Activated naive CD4-positive, alpha-beta T cell treated with anti-CD3 and anti-CD28 coated beads, Interleukin-2, amount 10 ng/mL, durations not matched to agents 7 days and 5 days (primary cell): ENCODE measurements at regions not wholly inside any gene's neighbourhood (a gene's known extent, or its start where the extent isn't known, plus 50 kb on each side); places are given as distances from the start of the nearest gene placed in this dataset.

Source experiments
- CTCF ChIA-PET: fragments of 350-600 bp; sonication (Branson Sonifier 250); formaldehyde crosslinking; loops from one replicate; lab custom pipeline; 2021; ENCODE audit warnings: antibody characterized with exemption; lab: Charles Lee
- DNase-seq: peaks from one replicate; pipeline ENCODE4 v3.0.0-alpha.2; 2020
- H3K27ac Mint-ChIP-seq: one replicate; pipeline ENCODE4 v1.8.0; 2021; ENCODE audit warnings: mild to moderate bottlenecking, moderate library complexity, mixed read lengths
- H3K27me3 Mint-ChIP-seq: one replicate; pipeline ENCODE4 v1.8.0; 2021; ENCODE audit warnings: mild to moderate bottlenecking, mixed read lengths
- H3K36me3 Mint-ChIP-seq: one replicate; pipeline ENCODE4 v1.8.0; 2021; ENCODE audit warnings: mixed read lengths
- H3K4me1 Mint-ChIP-seq: one replicate; pipeline ENCODE4 v1.8.0; 2021; ENCODE audit warnings: mixed read lengths
- H3K4me3 Mint-ChIP-seq: one replicate; pipeline ENCODE4 v1.8.0; 2021; ENCODE audit warnings: mild to moderate bottlenecking, moderate library complexity, mixed read lengths
- H3K9me3 Mint-ChIP-seq: one replicate; pipeline ENCODE4 v1.8.0; 2021; ENCODE audit warnings: mixed read lengths

GRCh38 chr13:92938486-92939020, 288.1 kb upstream of the GPC6 start:
- Mint-ChIP-seq H3K27me3 (no peaks in the 10 kb centered on the region), H3K36me3 (no peaks in the 10 kb centered on the region), H3K4me3 (no peak overlapping the region), H3K4me1 (no peaks in the 10 kb centered on the region), H3K9me3 (no peaks in the 10 kb centered on the region), H3K27ac (no peak overlapping the region)
- no peak for DNase-seq
- CTCF ChIA-PET = no interaction called here

GRCh38 chr13:92941167-92941566, 285.4 kb upstream of the GPC6 start:
- CTCF ChIA-PET = no interaction called here
- no peaks in the 10 kb centered on the region for H3K9me3 Mint-ChIP-seq
- H3K4me1 Mint-ChIP-seq = no peaks in the 10 kb centered on the region
- no peak overlapping the region for H3K4me3 Mint-ChIP-seq
- H3K36me3 Mint-ChIP-seq = no peaks in the 10 kb centered on the region
- no peaks in the 10 kb centered on the region for H3K27me3 Mint-ChIP-seq
- DNase-seq = no peak
- H3K27ac Mint-ChIP-seq = no peak overlapping the region

GRCh38 chr13:92947770-92948434, 278.7 kb upstream of the GPC6 start:
- Mint-ChIP-seq H3K4me1 (no peaks in the 10 kb centered on the region), H3K4me3 (no peak overlapping the region), H3K9me3 (no peaks in the 10 kb centered on the region), H3K36me3 (no peaks in the 10 kb centered on the region), H3K27ac (no peak overlapping the region), H3K27me3 (no peaks in the 10 kb centered on the region)
- CTCF ChIA-PET = no interaction called here
- no peak for DNase-seq

GRCh38 chr13:92950771-92951170, 275.8 kb upstream of the GPC6 start:
- Mint-ChIP-seq H3K4me3 (no peak overlapping the region), H3K36me3 (no peaks in the 10 kb centered on the region), H3K9me3 (no peaks in the 10 kb centered on the region), H3K4me1 (no peaks in the 10 kb centered on the region), H3K27ac (no peak overlapping the region), H3K27me3 (no peaks in the 10 kb centered on the region)
- CTCF ChIA-PET = interaction anchor here (0.6 kb wide), 1 partner anchor 72 kb away, joined by 3 read pairs; no protein-coding TSS in a partner anchor
- DNase-seq = no peak

GRCh38 chr13:92951273-92951890, 275.2 kb upstream of the GPC6 start:
- CTCF ChIA-PET = interaction anchor here (0.6 kb wide), 1 partner anchor 72 kb away, joined by 3 read pairs; no protein-coding TSS in a partner anchor
- Mint-ChIP-seq H3K4me1 (no peaks in the 10 kb centered on the region), H3K9me3 (no peaks in the 10 kb centered on the region), H3K4me3 (no peak overlapping the region), H3K36me3 (no peaks in the 10 kb centered on the region), H3K27me3 (no peaks in the 10 kb centered on the region), H3K27ac (no peak overlapping the region)
- DNase-seq = no peak

GRCh38 chr13:92952161-92952560, 274.4 kb upstream of the GPC6 start:
- DNase-seq = no peak
- Mint-ChIP-seq H3K36me3 (no peaks in the 10 kb centered on the region), H3K27ac (no peak overlapping the region), H3K9me3 (no peaks in the 10 kb centered on the region), H3K27me3 (no peaks in the 10 kb centered on the region), H3K4me1 (no peaks in the 10 kb centered on the region), H3K4me3 (no peak overlapping the region)
- CTCF ChIA-PET = no interaction called here

GRCh38 chr13:92954746-92955145, 271.9 kb upstream of the GPC6 start:
- H3K27ac Mint-ChIP-seq = no peak overlapping the region
- H3K27me3 Mint-ChIP-seq = no peaks in the 10 kb centered on the region
- H3K4me3 Mint-ChIP-seq = no peak overlapping the region
- H3K4me1 Mint-ChIP-seq = no peaks in the 10 kb centered on the region
- peaks cover 3% of the 10 kb centered on the region for H3K9me3 Mint-ChIP-seq
- CTCF ChIA-PET = no interaction called here
- DNase-seq = no peak
- H3K36me3 Mint-ChIP-seq = no peaks in the 10 kb centered on the region

GRCh38 chr13:92959790-92960189, 266.8 kb upstream of the GPC6 start:
- H3K4me3 Mint-ChIP-seq = no peak overlapping the region
- H3K27me3 Mint-ChIP-seq = no peaks in the 10 kb centered on the region
- no peak for DNase-seq
- no peaks in the 10 kb centered on the region for H3K4me1 Mint-ChIP-seq
- peaks cover 11% of the 10 kb centered on the region for H3K9me3 Mint-ChIP-seq
- CTCF ChIA-PET = no interaction called here
- no peak overlapping the region for H3K27ac Mint-ChIP-seq
- H3K36me3 Mint-ChIP-seq = no peaks in the 10 kb centered on the region

- Mint-ChIP-seq H3K36me3 (no peaks in the 10 kb centered on the region), H3K9me3 (peaks cover 10% of the 10 kb centered on the region), H3K4me3 (no peak overlapping the region), H3K27ac (no peak overlapping the region), H3K27me3 (no peaks in the 10 kb centered on the region), H3K4me1 (no peaks in the 10 kb centered on the region)
- CTCF ChIA-PET = no interaction called here
- DNase-seq = no peak
These were observed 263.6 kb upstream of the GPC6 start for GRCh38 chr13:92963029-92963428.

- Mint-ChIP-seq H3K4me1 (no peaks in the 10 kb centered on the region), H3K27me3 (no peaks in the 10 kb centered on the region), H3K27ac (no peak overlapping the region), H3K4me3 (no peak overlapping the region), H3K9me3 (peaks cover 3% of the 10 kb centered on the region), H3K36me3 (no peaks in the 10 kb centered on the region)
- CTCF ChIA-PET = no interaction called here
- no peak for DNase-seq
These were observed 260.3 kb upstream of the GPC6 start for GRCh38 chr13:92966341-92966740.

GRCh38 chr13:92966900-92967299, 259.7 kb upstream of the GPC6 start:
- H3K9me3 Mint-ChIP-seq = peaks cover 2% of the 10 kb centered on the region
- no peak overlapping the region for H3K27ac Mint-ChIP-seq
- DNase-seq = no peak
- no peak overlapping the region for H3K4me3 Mint-ChIP-seq
- no peaks in the 10 kb centered on the region for H3K27me3 Mint-ChIP-seq
- CTCF ChIA-PET = no interaction called here
- no peaks in the 10 kb centered on the region for H3K4me1 Mint-ChIP-seq
- H3K36me3 Mint-ChIP-seq = no peaks in the 10 kb centered on the region

- Mint-ChIP-seq H3K27ac (no peak overlapping the region), H3K27me3 (no peaks in the 10 kb centered on the region), H3K36me3 (no peaks in the 10 kb centered on the region), H3K4me3 (no peak overlapping the region), H3K4me1 (no peaks in the 10 kb centered on the region), H3K9me3 (peaks cover 2% of the 10 kb centered on the region)
- no peak for DNase-seq
- CTCF ChIA-PET = no interaction called here
These were observed 258.7 kb upstream of the GPC6 start for GRCh38 chr13:92967923-92968322.

GRCh38 chr13:92972751-92973150, 253.9 kb upstream of the GPC6 start:
- CTCF ChIA-PET = no interaction called here
- DNase-seq = no peak
- no peaks in the 10 kb centered on the region for H3K4me1 Mint-ChIP-seq
- no peaks in the 10 kb centered on the region for H3K27me3 Mint-ChIP-seq
- H3K36me3 Mint-ChIP-seq = no peaks in the 10 kb centered on the region
- no peak overlapping the region for H3K4me3 Mint-ChIP-seq
- no peaks in the 10 kb centered on the region for H3K9me3 Mint-ChIP-seq
- H3K27ac Mint-ChIP-seq = no peak overlapping the region

- H3K27me3 Mint-ChIP-seq = no peaks in the 10 kb centered on the region
- H3K27ac Mint-ChIP-seq = no peak overlapping the region
- no peak overlapping the region for H3K4me3 Mint-ChIP-seq
- no peak for DNase-seq
- H3K36me3 Mint-ChIP-seq = no peaks in the 10 kb centered on the region
- CTCF ChIA-PET = no interaction called here
- H3K9me3 Mint-ChIP-seq = no peaks in the 10 kb centered on the region
- H3K4me1 Mint-ChIP-seq = no peaks in the 10 kb centered on the region
These were observed 251.6 kb upstream of the GPC6 start for GRCh38 chr13:92974905-92975429.

- H3K9me3 Mint-ChIP-seq = no peaks in the 10 kb centered on the region
These were observed 249.9 kb upstream of the GPC6 start for GRCh38 chr13:92976657-92977056.

More at GRCh38 chr13:92976657-92977056, 249.9 kb upstream of the GPC6 start:
- H3K27ac Mint-ChIP-seq = no peak overlapping the region
- no peak for DNase-seq
- H3K27me3 Mint-ChIP-seq = no peaks in the 10 kb centered on the region
- H3K36me3 Mint-ChIP-seq = no peaks in the 10 kb centered on the region
- CTCF ChIA-PET = no interaction called here
- no peaks in the 10 kb centered on the region for H3K4me1 Mint-ChIP-seq
- no peak overlapping the region for H3K4me3 Mint-ChIP-seq
